ENCODE measurements at regions not wholly inside any gene's neighbourhood (a gene's known extent, or its start where the extent isn't known, plus 50 kb on each side); places are given as distances from the start of the nearest gene placed in this dataset.

DNA sequence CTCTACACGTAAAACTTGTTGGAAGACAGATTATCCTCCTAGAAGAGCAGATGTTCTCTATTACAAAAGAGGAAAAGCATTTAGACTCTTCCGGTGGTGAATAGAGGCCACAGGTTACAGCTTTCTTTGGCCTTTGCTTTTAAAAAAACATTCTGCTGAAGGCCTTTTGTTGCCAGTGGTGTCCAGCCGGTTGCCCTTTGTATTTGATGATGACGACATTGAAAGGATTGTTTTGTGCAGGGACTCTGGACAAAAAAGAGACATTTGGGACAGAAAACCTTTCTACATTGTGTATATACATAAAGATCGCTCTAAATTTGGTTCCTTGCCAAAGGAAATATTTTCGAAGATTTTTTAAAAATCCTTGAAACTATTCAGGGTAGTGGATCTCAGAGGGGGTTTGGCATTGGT, 180.3 kb downstream of the C9orf152 start:
- no peaks in the 10 kb centered on the region for H3K27me3 Mint-ChIP-seq (ENCODE audit: unreplicated experiment)
- no peak for DNase-seq (ENCODE audit: extremely low spot score, unreplicated experiment)
- no peak for TF ChIP-seq CTCF (IDR thresholded peaks at IDR 0.05)
- no peaks in the 10 kb centered on the region for H3K9me3 Mint-ChIP-seq (ENCODE audit: unreplicated experiment)
- H3K27ac Mint-ChIP-seq (ENCODE audit: unreplicated experiment) = peak overlapping the region; percentile 77
- peaks cover 1% of the 10 kb centered on the region for H3K36me3 Mint-ChIP-seq (ENCODE audit: unreplicated experiment)
- peak overlapping the region; percentile 8 for H3K4me3 Mint-ChIP-seq (ENCODE audit: unreplicated experiment)
- H3K4me1 Mint-ChIP-seq (ENCODE audit: unreplicated experiment) = peaks cover 61% of the 10 kb centered on the region

GRCh38 chr9:110028271-110028670, 179.7 kb downstream of the C9orf152 start:
- no peak for DNase-seq (ENCODE audit: extremely low spot score, unreplicated experiment)
- Mint-ChIP-seq H3K27ac (ENCODE audit: unreplicated experiment) (peak overlapping the region; percentile 77), H3K36me3 (ENCODE audit: unreplicated experiment) (peaks cover 1% of the 10 kb centered on the region), H3K9me3 (ENCODE audit: unreplicated experiment) (no peaks in the 10 kb centered on the region), H3K4me3 (ENCODE audit: unreplicated experiment) (peak overlapping the region; percentile 19), H3K27me3 (ENCODE audit: unreplicated experiment) (no peaks in the 10 kb centered on the region), H3K4me1 (ENCODE audit: unreplicated experiment) (peaks cover 62% of the 10 kb centered on the region)
- TF ChIP-seq CTCF (IDR thresholded peaks at IDR 0.05) = no peak

- Mint-ChIP-seq H3K27me3 (ENCODE audit: unreplicated experiment) (no peaks in the 10 kb centered on the region), H3K36me3 (ENCODE audit: unreplicated experiment) (peaks cover 1% of the 10 kb centered on the region), H3K27ac (ENCODE audit: unreplicated experiment) (peak overlapping the region; percentile 77), H3K9me3 (ENCODE audit: unreplicated experiment) (no peaks in the 10 kb centered on the region), H3K4me3 (ENCODE audit: unreplicated experiment) (no peak overlapping the region), H3K4me1 (ENCODE audit: unreplicated experiment) (peaks cover 66% of the 10 kb centered on the region)
- no peak for DNase-seq (ENCODE audit: extremely low spot score, unreplicated experiment)
- TF ChIP-seq CTCF (IDR thresholded peaks at IDR 0.05) = no peak
Observed at GRCh38 chr9:110028676-110029075, 179.3 kb downstream of the C9orf152 start.

DNA sequence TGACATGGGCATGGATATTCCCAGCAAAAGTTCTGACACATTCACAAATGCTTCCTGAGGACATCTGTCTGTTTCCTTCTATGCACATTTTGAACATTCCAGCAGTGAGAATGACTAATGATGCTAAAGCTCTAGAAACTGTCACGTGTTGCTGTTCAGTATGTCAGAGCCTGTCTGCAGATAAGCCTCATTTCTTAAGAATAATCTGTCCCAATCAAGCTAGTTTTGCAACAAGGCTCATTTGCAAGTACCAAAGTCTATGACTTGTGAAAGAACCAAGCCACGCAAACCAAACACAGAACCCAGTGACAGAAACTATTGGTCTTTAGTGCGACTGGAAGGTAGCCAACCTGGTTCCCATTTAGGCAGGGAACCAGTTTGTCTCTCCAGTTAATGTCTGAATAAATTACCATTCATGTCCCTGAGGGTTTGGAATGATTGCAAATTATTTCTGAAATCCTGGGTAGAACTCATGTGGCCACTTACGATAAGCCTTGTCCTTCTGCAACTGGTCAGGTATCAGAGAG, 178.5 kb downstream of the C9orf152 start:
- H3K4me1 Mint-ChIP-seq (ENCODE audit: unreplicated experiment) = peaks cover 73% of the 10 kb centered on the region
- H3K27me3 Mint-ChIP-seq (ENCODE audit: unreplicated experiment) = no peaks in the 10 kb centered on the region
- H3K4me3 Mint-ChIP-seq (ENCODE audit: unreplicated experiment) = no peak overlapping the region
- no peak for DNase-seq (ENCODE audit: extremely low spot score, unreplicated experiment)
- H3K9me3 Mint-ChIP-seq (ENCODE audit: unreplicated experiment) = no peaks in the 10 kb centered on the region
- H3K36me3 Mint-ChIP-seq (ENCODE audit: unreplicated experiment) = peaks cover 1% of the 10 kb centered on the region
- no peak for TF ChIP-seq CTCF (IDR thresholded peaks at IDR 0.05)
- peak overlapping the region; percentile 77 for H3K27ac Mint-ChIP-seq (ENCODE audit: unreplicated experiment)

DNA sequence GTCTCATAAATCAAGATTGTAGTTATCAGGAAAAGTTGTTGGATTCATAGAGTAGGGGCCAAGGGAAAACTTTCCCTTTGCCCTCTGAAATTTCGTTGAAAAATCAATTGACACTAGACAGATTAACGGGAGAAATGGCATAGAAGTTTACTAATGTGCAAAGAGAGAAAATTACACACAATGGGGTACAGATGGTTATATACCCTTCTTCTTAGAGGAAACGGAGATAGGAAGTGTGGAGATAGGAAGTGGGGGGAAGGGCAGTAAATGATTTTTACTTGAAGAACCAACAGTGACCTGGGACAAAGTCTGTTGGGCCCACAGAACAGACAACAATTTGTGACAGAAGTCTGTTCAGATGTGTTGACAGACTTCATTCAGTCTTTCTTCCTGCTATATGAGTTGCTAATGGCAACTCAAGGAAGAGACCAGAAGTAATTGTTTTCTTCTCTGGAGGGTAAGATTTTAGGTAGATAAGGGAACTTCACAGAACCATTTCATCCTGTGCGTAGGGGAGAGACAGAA, 177.9 kb downstream of the C9orf152 start:
- no peak overlapping the region for H3K4me3 Mint-ChIP-seq (ENCODE audit: unreplicated experiment)
- H3K27ac Mint-ChIP-seq (ENCODE audit: unreplicated experiment) = peak overlapping the region; percentile 77
- H3K4me1 Mint-ChIP-seq (ENCODE audit: unreplicated experiment) = peaks cover 75% of the 10 kb centered on the region

More for the DNA sequence above, 177.9 kb downstream of the C9orf152 start:
- Mint-ChIP-seq H3K9me3 (ENCODE audit: unreplicated experiment) (no peaks in the 10 kb centered on the region), H3K27me3 (ENCODE audit: unreplicated experiment) (no peaks in the 10 kb centered on the region), H3K36me3 (ENCODE audit: unreplicated experiment) (peaks cover 1% of the 10 kb centered on the region)
- TF ChIP-seq CTCF (IDR thresholded peaks at IDR 0.05) = no peak
- no peak for DNase-seq (ENCODE audit: extremely low spot score, unreplicated experiment)

Measured in osteocyte (in vitro differentiated cells).